Renal pelvis (tissue), 1 donor: ENCODE measurements at regions not wholly inside any gene's neighbourhood (a gene's known extent, or its start where the extent isn't known, plus 50 kb on each side); places are given as distances from the start of the nearest gene placed in this dataset.

Experiments
- DNase-seq: peaks from one replicate; pipeline ENCODE4 v3.0.0-alpha.2; 2013

GRCh38 chr7:67843001-67843565 is 846.5 kb downstream of the TYW1 start:
- no peak for DNase-seq

GRCh38 chr7:67843615-67844014 is 847.0 kb downstream of the TYW1 start:
- DNase-seq: no peak

DNA sequence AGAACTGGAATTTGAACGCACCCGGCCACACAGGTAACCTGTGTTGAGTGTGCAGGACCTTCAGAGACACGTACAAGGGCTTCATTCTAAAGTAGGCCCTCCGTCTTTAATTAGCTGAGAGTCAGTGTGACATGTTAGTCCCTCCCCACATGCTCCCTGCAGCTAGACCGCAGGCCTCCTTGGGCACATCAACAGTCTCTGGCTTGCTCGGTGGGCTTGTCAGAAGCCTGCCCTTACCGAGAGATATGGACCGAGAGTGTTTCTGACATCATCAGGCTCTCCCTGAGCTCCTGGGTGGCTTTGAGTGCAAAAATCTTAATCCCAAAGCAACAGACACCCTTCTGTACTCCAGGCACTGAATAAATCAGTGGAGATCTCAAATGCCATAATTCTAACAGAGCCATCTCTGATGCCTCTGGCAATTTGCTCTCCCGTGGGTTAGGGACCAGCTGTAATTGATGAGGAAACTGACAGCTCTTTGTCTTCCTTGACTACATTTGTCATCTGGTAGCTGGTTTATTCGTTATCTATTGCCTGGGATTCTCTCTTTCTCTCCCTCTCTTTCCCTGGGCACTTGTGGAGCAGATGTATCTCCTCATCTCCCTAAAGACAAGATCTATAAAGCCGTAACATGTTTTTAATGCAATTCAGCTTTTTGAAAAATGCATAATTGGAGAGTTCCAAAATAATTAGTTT is 850.6 kb downstream of the TYW1 start:
- peak; percentile 12 for DNase-seq

- peak; percentile 45 for DNase-seq
These were observed 857.9 kb downstream of the TYW1 start for GRCh38 chr7:67854221-67855178.

DNA sequence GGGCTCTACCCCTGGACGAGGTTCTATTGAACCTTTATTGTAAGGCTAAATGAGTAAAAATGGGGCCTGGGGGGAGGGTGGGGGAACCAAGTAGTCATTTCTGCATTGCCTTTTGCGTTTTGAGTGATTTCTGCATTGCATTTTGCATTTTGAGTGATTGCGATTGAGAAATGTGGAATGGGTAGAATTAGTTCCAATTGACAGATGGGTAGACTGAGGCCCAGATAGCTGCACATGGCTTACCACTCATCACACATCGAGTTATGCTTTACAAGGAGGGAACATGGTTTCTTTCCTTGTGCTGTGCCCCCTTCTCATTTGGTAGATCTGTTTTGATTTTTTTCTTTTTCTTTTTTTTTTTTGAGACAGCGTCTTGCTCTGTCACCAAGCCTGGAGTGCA is 858.7 kb downstream of the TYW1 start:
- no peak for DNase-seq

DNA sequence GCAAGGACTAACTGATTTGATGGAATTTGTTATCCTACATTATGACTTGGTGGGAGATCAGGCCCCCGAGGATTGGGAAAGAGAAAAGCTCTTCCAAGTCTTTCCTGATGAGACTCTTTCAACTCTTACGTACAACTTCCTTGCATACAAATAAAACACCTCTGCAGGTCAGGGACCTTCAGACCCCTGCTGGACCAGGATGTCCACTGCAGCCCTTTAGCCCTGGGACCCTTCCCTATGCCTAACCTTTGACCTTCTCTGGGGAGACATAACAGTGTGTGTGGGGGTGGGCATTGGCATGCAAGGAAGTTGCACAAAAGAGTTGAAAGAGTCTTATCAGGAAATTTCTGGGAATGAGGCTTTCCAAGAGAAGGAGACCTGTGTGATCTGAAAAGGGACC is 859.4 kb downstream of the TYW1 start:
- DNase-seq: no peak

DNA sequence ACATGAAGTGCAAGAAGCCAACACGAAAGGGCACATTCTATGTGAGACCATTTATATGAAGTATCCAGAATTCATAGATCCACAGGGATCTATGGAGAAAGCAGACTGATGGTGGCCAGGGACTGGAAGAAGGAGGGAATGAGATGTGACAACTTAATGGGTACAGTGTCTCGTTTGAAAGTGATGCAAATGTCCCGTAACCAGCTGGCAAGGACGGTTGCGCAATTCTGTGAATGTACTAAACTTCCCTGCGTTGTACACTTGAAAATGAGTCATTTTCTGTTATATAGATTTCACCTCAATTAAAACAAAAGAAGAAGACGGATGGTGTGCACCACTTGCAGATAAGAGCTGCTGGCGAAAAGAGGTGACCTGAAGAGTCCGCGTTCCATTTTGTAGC is 861.1 kb downstream of the TYW1 start:
- no peak for DNase-seq

- DNase-seq: no peak
These were observed 862.3 kb downstream of the TYW1 start for GRCh38 chr7:67858931-67859330.

GRCh38 chr7:67863911-67864310 is 867.3 kb downstream of the TYW1 start:
- DNase-seq: no peak

DNA sequence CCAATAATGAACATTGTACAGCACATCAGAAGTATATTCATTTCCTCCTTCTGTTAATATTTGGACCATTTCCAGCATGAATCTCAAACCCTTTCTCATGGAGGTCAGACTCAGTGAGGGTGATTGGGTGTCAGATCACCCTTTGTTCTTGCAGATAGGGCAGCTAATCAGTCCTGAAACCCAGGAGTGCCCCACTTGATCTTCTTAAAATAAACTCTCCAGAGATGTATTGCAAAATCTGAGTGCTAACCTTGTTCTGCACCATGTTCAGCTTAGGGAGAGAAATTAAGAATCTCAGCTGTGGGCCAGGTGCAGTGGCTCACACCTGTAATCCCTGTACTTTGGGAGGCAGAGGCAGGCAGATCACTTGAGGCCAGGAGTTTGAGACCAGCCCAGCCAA is 869.4 kb downstream of the TYW1 start:
- DNase-seq: no peak

GRCh38 chr7:67866812-67867211 is 870.2 kb downstream of the TYW1 start:
- DNase-seq: no peak

GRCh38 chr7:67870396-67870795 is 873.8 kb downstream of the TYW1 start:
- no peak for DNase-seq

- no peak for DNase-seq
These were observed 878.9 kb downstream of the TYW1 start for GRCh38 chr7:67875558-67875957.

GRCh38 chr7:67878808-67879207 is 882.2 kb downstream of the TYW1 start:
- no peak for DNase-seq

DNA sequence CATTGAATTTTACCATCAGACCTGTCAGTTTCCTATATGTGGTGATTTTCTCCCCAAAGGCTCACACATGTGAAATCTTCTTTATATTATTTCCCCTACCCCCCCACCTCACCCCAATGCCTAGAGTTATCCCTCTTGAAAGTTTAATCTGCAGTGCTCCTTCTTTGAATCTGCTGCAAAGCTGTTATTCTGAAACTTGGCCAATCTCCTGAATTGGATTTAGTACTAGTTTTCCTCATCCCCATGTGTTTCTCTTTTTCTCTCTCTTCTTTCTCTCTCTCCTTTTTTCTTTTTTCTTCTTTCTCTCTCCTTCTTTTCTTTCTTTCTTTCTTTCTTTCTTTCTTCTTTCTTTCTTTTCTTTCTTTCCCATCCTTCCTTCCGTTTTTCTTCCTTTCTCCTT is 886.2 kb downstream of the TYW1 start:
- no peak for DNase-seq

GRCh38 chr7:67890316-67890715 is 893.7 kb downstream of the TYW1 start:
- DNase-seq: no peak

- no peak for DNase-seq
These were observed 898.1 kb downstream of the TYW1 start for GRCh38 chr7:67894746-67895145.

DNA sequence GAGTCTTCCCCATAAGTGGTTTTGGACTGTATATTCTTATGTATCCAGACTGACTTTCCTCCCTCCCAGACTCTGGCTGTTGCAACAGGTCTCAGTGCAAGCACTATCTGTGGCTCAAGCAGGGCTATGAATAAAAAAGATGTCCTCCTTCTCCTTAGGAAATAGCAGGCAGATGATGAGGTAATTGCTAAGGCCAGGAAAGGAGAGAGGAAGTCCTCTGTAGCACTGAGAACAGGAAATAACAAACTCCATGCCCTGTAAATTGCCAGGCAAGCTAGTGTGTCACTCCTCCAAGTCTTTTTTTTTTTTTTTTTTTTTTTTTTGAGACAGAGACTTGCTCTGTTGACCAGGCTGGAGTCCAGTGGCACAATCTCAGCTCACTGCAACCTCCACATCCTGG is 900.1 kb downstream of the TYW1 start:
- DNase-seq: no peak

GRCh38 chr7:67900456-67900855 is 903.8 kb downstream of the TYW1 start:
- DNase-seq: no peak

GRCh38 chr7:67901808-67902480 is 905.3 kb downstream of the TYW1 start:
- no peak for DNase-seq

- DNase-seq: no peak
These were observed 911.2 kb downstream of the TYW1 start for GRCh38 chr7:67907792-67908191.

GRCh38 chr7:67912437-67912836 is 915.8 kb downstream of the TYW1 start:
- DNase-seq: no peak
